GM12891 (cell line): ENCODE measurements at regions not wholly inside any gene's neighbourhood (a gene's known extent, or its start where the extent isn't known, plus 50 kb on each side); places are given as distances from the start of the nearest gene placed in this dataset.
"Not testable (repeated sequence)": the region's sequence is repeated elsewhere in the genome, so short reads cannot be mapped to it uniquely, and the experiment has no call there.

Source experiments
- DNase-seq: peaks from one replicate; pipeline ENCODE4 v3.0.0; 2011; ENCODE audit warnings: low spot score; ENCODE audit not compliant: insufficient read length
- FAIRE-seq: peaks from 2 replicates; lab custom pipeline; 2011; peaks lifted over from hg19 to GRCh38; lab: Jason Lieb, UNC
- PAX5 ChIP-seq: IDR thresholded peaks from 2 replicates; pipeline ENCODE4 v1.6.1; 2011; ENCODE audit warnings: low read length, moderate library complexity, mild to moderate bottlenecking; ENCODE audit not compliant: insufficient read depth, severe bottlenecking
- POLR2A ChIP-seq: IDR thresholded peaks from 2 replicates; pipeline ENCODE4 v1.6.1; 2011; ENCODE audit warnings: low read depth, low read length, control low read depth
- POLR2AphosphoS5 ChIP-seq: IDR thresholded peaks from 2 replicates; pipeline ENCODE4 v1.6.1; 2011; ENCODE audit warnings: low read depth, low read length, control low read depth
- POU2F2 ChIP-seq: IDR thresholded peaks from 2 replicates; pipeline ENCODE4 v1.6.1; 2011; ENCODE audit warnings: low read depth, mild to moderate bottlenecking, control low read depth, low read length, moderate library complexity
- SPI1 ChIP-seq: IDR thresholded peaks from 2 replicates; pipeline ENCODE4 v1.6.1; 2011; ENCODE audit warnings: low read depth, low read length, control low read depth
- TAF1 ChIP-seq: IDR thresholded peaks from 2 replicates; pipeline ENCODE4 v1.6.1; 2011; ENCODE audit warnings: low read depth, low read length, control low read depth

GRCh38 chr6:9825526-9825925, 589.3 kb downstream of the TFAP2A start:
- FAIRE-seq (no peak), DNase-seq (no peak)

GRCh38 chr6:9810727-9811126, 604.1 kb downstream of the TFAP2A start:
- FAIRE-seq, DNase-seq: not testable (repeated sequence)

More at GRCh38 chr6:9825526-9825925, 589.3 kb downstream of the TFAP2A start:
- TF ChIP-seq PAX5 = no peak

DNA sequence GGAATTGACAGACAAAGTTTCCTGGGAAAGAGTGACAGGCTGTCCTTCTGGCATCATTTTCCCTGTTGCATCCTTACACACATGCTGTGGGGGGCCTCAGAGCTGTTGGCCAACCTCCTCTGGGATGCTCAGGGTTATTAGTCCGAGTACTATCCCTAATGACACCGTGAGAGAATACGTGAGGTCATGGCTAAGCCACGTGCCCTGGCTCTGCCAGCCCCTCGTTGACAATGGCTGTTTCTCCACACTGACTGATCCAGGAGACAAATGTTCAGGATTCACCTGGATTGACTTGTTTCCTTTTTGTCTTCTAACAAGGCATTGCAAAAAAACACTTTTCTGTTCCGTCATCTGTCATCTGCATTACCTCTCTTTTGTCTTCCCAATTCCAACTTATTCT, 604.6 kb downstream of the TFAP2A start:
- DNase-seq (no peak), FAIRE-seq (no peak)
- TF ChIP-seq SPI1 = no peak
- no peak for TF ChIP-seq POU2F2
- no peak for TF ChIP-seq PAX5
- TF ChIP-seq POLR2A = no peak
- TF ChIP-seq TAF1 = no peak
- TF ChIP-seq POLR2AphosphoS5 = no peak

- no peak for TF ChIP-seq PAX5
- no peak for TF ChIP-seq TAF1
- no peak for TF ChIP-seq POLR2AphosphoS5
- TF ChIP-seq SPI1 = peak; percentile 65
- TF ChIP-seq POU2F2 = no peak
- no peak for TF ChIP-seq POLR2A
- FAIRE-seq (no peak), DNase-seq (no peak)
Observed at GRCh38 chr6:9806195-9806594, 608.7 kb downstream of the TFAP2A start.

DNA sequence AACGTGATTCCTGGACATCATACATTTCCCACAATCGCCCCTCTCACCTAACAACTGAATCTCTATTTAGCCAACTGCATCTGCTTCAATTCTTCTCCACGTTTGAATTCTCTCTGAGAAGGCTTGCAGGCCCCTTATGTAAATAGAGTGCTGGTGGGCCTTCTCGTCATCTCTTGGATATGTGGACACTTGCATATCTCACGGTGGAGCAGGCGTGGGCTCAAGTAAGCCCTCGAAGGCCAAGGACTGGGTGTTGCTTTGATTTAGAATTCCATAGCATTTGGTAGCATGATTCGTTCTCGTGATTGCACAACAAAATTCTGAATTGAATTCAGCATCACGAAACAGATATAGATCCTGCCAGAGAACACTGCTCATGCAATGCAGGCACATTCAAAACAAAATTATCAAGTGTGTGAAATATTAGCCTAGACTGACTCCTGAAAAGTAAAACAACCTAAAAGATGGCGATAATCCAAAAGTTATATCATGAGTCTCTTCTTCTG, 613.6 kb downstream of the TFAP2A start:
- DNase-seq (no peak), FAIRE-seq (no peak)
- no peak for TF ChIP-seq POLR2AphosphoS5
- TF ChIP-seq PAX5 = no peak
- TF ChIP-seq SPI1 = no peak
- TF ChIP-seq POU2F2 = no peak
- no peak for TF ChIP-seq POLR2A
- TF ChIP-seq TAF1 = no peak

- TF ChIP-seq POU2F2 (no peak), SPI1 (no peak), TAF1 (no peak), PAX5 (no peak), POLR2A (no peak), POLR2AphosphoS5 (no peak)
- DNase-seq = no peak
- no peak for FAIRE-seq
Observed at GRCh38 chr6:9799582-9799981, 615.3 kb downstream of the TFAP2A start.

DNA sequence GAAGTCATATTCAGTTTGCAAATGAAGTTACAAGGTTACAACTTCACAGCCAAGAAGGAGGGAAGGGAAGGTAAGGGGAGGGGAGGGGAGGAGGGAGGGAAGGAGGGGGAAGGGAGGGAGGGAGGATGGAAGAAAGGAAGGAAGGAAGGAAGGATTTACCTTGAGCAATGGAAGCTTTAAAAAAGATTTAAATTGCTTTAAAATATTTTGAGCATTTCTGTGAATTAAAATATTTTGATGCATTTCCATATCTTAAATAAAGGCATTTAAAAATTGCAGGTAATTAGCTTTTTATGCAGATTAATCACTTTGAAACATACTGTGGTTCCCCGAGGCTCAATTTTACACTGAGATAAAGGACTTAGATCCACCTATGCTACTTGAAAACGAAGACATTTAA, 618.0 kb downstream of the TFAP2A start:
- TF ChIP-seq POLR2A (no peak), PAX5 (no peak), TAF1 (no peak), SPI1 (no peak), POU2F2 (no peak), POLR2AphosphoS5 (no peak)
- DNase-seq (no peak), FAIRE-seq (no peak)

DNA sequence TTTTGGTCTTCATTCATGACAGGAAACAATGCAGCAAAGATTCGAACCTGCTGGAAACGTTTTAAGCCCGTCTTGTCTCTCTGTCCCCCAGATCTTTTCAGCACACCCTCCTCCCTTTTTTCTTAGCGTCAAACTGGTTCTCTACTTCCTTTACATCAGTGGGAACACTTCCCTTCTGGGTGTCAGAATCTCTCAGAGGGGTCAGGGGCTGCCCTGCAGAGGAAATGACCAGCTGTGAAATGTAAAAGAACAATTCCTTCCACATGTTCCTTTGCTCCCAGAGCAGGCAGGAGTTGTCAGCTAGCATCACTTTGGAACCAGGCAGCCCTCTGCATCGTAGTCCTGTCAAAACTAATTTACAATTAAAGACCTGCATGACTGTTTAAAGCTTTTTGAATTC, 619.0 kb downstream of the TFAP2A start:
- TF ChIP-seq POU2F2 (no peak), SPI1 (no peak), TAF1 (no peak), POLR2AphosphoS5 (no peak), PAX5 (no peak), POLR2A (no peak)
- no peak for FAIRE-seq
- DNase-seq = no peak

DNA sequence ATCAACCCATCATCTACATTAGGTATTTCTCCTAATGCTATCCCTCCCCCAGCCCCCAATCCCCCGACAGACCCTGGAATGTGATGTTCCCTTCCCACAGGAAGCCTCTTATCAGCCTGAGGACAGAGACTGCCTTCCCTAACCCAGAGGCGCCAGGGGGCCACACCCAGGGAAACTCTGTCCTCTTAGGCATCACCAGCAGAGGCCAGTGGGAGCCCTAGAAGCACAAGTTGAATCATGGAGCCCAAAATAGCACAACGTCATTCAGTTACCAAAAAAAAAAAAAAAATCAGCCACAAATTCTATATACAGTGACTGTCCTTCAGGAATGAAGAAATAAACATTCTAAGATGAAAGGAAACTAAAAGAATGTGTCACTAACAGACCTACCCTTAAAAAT, 625.7 kb downstream of the TFAP2A start:
- no peak for FAIRE-seq
- no peak for DNase-seq
- no peak for TF ChIP-seq POLR2AphosphoS5
- TF ChIP-seq POU2F2 = no peak
- TF ChIP-seq PAX5 = no peak

GRCh38 chr6:9784786-9785185, 630.1 kb downstream of the TFAP2A start:
- no peak for FAIRE-seq
- no peak for TF ChIP-seq SPI1
- TF ChIP-seq POLR2AphosphoS5 = no peak
- no peak for DNase-seq

GRCh38 chr6:9783567-9783966, 631.3 kb downstream of the TFAP2A start:
- no peak for FAIRE-seq
- TF ChIP-seq TAF1 (no peak), PAX5 (no peak), POU2F2 (no peak), POLR2AphosphoS5 (no peak), SPI1 (no peak), POLR2A (no peak)

More at GRCh38 chr6:9783567-9783966, 631.3 kb downstream of the TFAP2A start:
- no peak for DNase-seq
